WTC11 (cell line): ENCODE measurements at regions not wholly inside any gene's neighbourhood (a gene's known extent, or its start where the extent isn't known, plus 50 kb on each side); places are given as distances from the start of the nearest gene placed in this dataset.

ENCODE experiments used
- ATAC-seq: fragments of 200-7000 bp; cut with Tn5 transposase; 2 replicates; pipeline ENCODE4 v1.10.0; 2021; ENCODE audit warnings: mild to moderate bottlenecking, moderate library complexity
- CTCF ChIA-PET: fragments of 300-600 bp; sonication (Branson Sonifier 250); formaldehyde crosslinking; loops from one replicate; lab custom pipeline; 2021; ENCODE audit warnings: antibody characterized with exemption; lab: Charles Lee
- POLR2A ChIA-PET: fragments of 350-600 bp; sonication (Branson Sonifier 250); formaldehyde crosslinking; loops from one replicate; lab custom pipeline; 2021; ENCODE audit warnings: antibody characterized with exemption; lab: Charles Lee
- DNase-seq: peaks from one replicate; pipeline ENCODE4 v3.0.0; 2021; ENCODE audit warnings: low spot score
- H3K27ac Mint-ChIP-seq: 2 replicates; pipeline ENCODE4 v1.8.0; 2021; ENCODE audit warnings: mixed read lengths
- H3K27me3 Mint-ChIP-seq: 2 replicates; pipeline ENCODE4 v1.8.0; 2021; ENCODE audit warnings: low read depth, mild to moderate bottlenecking, moderate library complexity, mixed read lengths
- H3K36me3 Mint-ChIP-seq: 2 replicates; pipeline ENCODE4 v1.8.0; 2021; ENCODE audit warnings: mixed read lengths
- H3K4me1 Mint-ChIP-seq: 2 replicates; pipeline ENCODE4 v1.8.0; 2022; ENCODE audit warnings: mixed read lengths
- H3K4me3 Mint-ChIP-seq: 2 replicates; pipeline ENCODE4 v1.8.0; 2021; ENCODE audit warnings: mild to moderate bottlenecking, moderate library complexity, mixed read lengths
- H3K9me3 Mint-ChIP-seq: 2 replicates; pipeline ENCODE4 v1.8.0; 2021; ENCODE audit warnings: mixed read lengths
- AFF4 ChIP-seq: sonication (generic); formaldehyde crosslinking; IDR thresholded peaks from 2 replicates; pipeline ENCODE4 v1.8.1; 2023; ENCODE audit warnings: mild to moderate bottlenecking, missing genetic modification reagents, borderline replicate concordance
- ATF2 ChIP-seq: sonication (generic); formaldehyde crosslinking; IDR thresholded peaks from 2 replicates; pipeline ENCODE4 v1.8.1; 2022; ENCODE audit warnings: low read depth, missing genetic modification reagents, borderline replicate concordance
- CREB1 ChIP-seq: sonication (generic); formaldehyde crosslinking; IDR thresholded peaks from 2 replicates; pipeline ENCODE4 v1.8.0; 2023; ENCODE audit warnings: mild to moderate bottlenecking, missing genetic modification reagents
- E2F4 ChIP-seq: sonication (generic); formaldehyde crosslinking; IDR thresholded peaks from 2 replicates; pipeline ENCODE4 v1.8.1; 2022; ENCODE audit warnings: low read depth, mild to moderate bottlenecking, moderate library complexity, missing genetic modification reagents, borderline replicate concordance
- MYBL2 ChIP-seq: sonication (generic); formaldehyde crosslinking; IDR thresholded peaks from 2 replicates; pipeline ENCODE4 v1.8.1; 2023; ENCODE audit warnings: mild to moderate bottlenecking, moderate library complexity, missing genetic modification reagents
- NFE2L1 ChIP-seq: sonication (generic); formaldehyde crosslinking; IDR thresholded peaks from 2 replicates; pipeline ENCODE4 v1.8.1; 2023; ENCODE audit warnings: missing genetic modification reagents
- NR3C1 ChIP-seq: sonication (generic); formaldehyde crosslinking; conservative IDR thresholded peaks from 2 replicates; pipeline ENCODE4 v1.8.1; 2023; ENCODE audit warnings: low read depth, mild to moderate bottlenecking, missing genetic modification reagents
- RELA ChIP-seq: sonication (generic); formaldehyde crosslinking; IDR thresholded peaks from 2 replicates; pipeline ENCODE4 v1.8.1; 2022; ENCODE audit warnings: missing genetic modification reagents, mild to moderate bottlenecking, borderline replicate concordance
- ZBTB43 ChIP-seq: sonication (generic); formaldehyde crosslinking; IDR thresholded peaks from 2 replicates; pipeline ENCODE4 v1.8.1; 2023; ENCODE audit warnings: mild to moderate bottlenecking, missing genetic modification reagents
- ZNF219 ChIP-seq: sonication (generic); formaldehyde crosslinking; IDR thresholded peaks from 2 replicates; pipeline ENCODE4 v1.8.0; 2023; ENCODE audit warnings: missing genetic modification reagents, mild to moderate bottlenecking, borderline replicate concordance
- ZNF232 ChIP-seq: sonication (generic); formaldehyde crosslinking; IDR thresholded peaks from 2 replicates; pipeline ENCODE4 v1.8.0; 2022; ENCODE audit warnings: mild to moderate bottlenecking, missing genetic modification reagents
- ZNF671 ChIP-seq: fragments of 250-450 bp; sonication (Bioruptor Pico); IDR thresholded peaks from 2 replicates; pipeline ENCODE4 v1.8.0; 2021; ENCODE audit warnings: mild to moderate bottlenecking
- TF ChIP-seq, protein P1 (sequence below): sonication (generic); formaldehyde crosslinking; IDR thresholded peaks from 2 replicates; pipeline ENCODE4 v1.8.0; 2023; ENCODE audit warnings: missing genetic modification reagents
- TF ChIP-seq, protein P2 (sequence below): sonication (generic); formaldehyde crosslinking; IDR thresholded peaks from 2 replicates; pipeline ENCODE4 v1.8.0; 2023; ENCODE audit warnings: missing genetic modification reagents, mild to moderate bottlenecking, borderline replicate concordance

GRCh38 chr4:177080388-177080787 is 229.3 kb upstream of the NEIL3 start:
- ChIA-PET POLR2A (no interaction called here), CTCF (no interaction called here)
- TF ChIP-seq, protein P1, sequence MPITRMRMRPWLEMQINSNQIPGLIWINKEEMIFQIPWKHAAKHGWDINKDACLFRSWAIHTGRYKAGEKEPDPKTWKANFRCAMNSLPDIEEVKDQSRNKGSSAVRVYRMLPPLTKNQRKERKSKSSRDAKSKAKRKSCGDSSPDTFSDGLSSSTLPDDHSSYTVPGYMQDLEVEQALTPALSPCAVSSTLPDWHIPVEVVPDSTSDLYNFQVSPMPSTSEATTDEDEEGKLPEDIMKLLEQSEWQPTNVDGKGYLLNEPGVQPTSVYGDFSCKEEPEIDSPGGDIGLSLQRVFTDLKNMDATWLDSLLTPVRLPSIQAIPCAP (CRISPR knock-in tag): no peak
- TF ChIP-seq ZNF671 (CRISPR knock-in tag) (no peak), ZNF232 (no peak), ZBTB43 (CRISPR knock-in tag) (no peak), CREB1 (CRISPR knock-in tag) (no peak), NFE2L1 (no peak), MYBL2 (no peak), ATF2 (no peak), ZNF219 (CRISPR knock-in tag) (no peak), AFF4 (CRISPR knock-in tag) (no peak), NR3C1 (no peak), E2F4 (no peak), RELA (no peak)
- TF ChIP-seq, protein P2, sequence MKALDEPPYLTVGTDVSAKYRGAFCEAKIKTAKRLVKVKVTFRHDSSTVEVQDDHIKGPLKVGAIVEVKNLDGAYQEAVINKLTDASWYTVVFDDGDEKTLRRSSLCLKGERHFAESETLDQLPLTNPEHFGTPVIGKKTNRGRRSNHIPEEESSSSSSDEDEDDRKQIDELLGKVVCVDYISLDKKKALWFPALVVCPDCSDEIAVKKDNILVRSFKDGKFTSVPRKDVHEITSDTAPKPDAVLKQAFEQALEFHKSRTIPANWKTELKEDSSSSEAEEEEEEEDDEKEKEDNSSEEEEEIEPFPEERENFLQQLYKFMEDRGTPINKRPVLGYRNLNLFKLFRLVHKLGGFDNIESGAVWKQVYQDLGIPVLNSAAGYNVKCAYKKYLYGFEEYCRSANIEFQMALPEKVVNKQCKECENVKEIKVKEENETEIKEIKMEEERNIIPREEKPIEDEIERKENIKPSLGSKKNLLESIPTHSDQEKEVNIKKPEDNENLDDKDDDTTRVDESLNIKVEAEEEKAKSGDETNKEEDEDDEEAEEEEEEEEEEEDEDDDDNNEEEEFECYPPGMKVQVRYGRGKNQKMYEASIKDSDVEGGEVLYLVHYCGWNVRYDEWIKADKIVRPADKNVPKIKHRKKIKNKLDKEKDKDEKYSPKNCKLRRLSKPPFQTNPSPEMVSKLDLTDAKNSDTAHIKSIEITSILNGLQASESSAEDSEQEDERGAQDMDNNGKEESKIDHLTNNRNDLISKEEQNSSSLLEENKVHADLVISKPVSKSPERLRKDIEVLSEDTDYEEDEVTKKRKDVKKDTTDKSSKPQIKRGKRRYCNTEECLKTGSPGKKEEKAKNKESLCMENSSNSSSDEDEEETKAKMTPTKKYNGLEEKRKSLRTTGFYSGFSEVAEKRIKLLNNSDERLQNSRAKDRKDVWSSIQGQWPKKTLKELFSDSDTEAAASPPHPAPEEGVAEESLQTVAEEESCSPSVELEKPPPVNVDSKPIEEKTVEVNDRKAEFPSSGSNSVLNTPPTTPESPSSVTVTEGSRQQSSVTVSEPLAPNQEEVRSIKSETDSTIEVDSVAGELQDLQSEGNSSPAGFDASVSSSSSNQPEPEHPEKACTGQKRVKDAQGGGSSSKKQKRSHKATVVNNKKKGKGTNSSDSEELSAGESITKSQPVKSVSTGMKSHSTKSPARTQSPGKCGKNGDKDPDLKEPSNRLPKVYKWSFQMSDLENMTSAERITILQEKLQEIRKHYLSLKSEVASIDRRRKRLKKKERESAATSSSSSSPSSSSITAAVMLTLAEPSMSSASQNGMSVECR (CRISPR knock-in tag): no peak
- Mint-ChIP-seq H3K27me3 (no peaks in the 10 kb centered on the region), H3K4me1 (peaks cover 7% of the 10 kb centered on the region), H3K36me3 (no peaks in the 10 kb centered on the region), H3K4me3 (no peak overlapping the region), H3K27ac (no peak overlapping the region), H3K9me3 (no peaks in the 10 kb centered on the region)
- ATAC-seq: no peak
- DNase-seq: no peak
